Stimulated activated CD8-positive, alpha-beta memory T cell treated with anti-CD3 and anti-CD28 coated beads, Interleukin-7, amount 100 ng/mL, for 4 hours (primary cell): ENCODE measurements at regions not wholly inside any gene's neighbourhood (a gene's known extent, or its start where the extent isn't known, plus 50 kb on each side); places are given as distances from the start of the nearest gene placed in this dataset.
A peak's percentile ranks its signal among the peaks of the same experiment; 100 is the strongest.
"Not testable (repeated sequence)": the region's sequence is repeated elsewhere in the genome, so short reads cannot be mapped to it uniquely, and the experiment has no call there.

ENCODE experiments used
- DNase-seq, 2 donors: peaks; one replicate each; pipeline ENCODE4 v3.0.0-alpha.2; 2020; ENCODE audit warnings: low read depth in 2 of 2

DNA sequence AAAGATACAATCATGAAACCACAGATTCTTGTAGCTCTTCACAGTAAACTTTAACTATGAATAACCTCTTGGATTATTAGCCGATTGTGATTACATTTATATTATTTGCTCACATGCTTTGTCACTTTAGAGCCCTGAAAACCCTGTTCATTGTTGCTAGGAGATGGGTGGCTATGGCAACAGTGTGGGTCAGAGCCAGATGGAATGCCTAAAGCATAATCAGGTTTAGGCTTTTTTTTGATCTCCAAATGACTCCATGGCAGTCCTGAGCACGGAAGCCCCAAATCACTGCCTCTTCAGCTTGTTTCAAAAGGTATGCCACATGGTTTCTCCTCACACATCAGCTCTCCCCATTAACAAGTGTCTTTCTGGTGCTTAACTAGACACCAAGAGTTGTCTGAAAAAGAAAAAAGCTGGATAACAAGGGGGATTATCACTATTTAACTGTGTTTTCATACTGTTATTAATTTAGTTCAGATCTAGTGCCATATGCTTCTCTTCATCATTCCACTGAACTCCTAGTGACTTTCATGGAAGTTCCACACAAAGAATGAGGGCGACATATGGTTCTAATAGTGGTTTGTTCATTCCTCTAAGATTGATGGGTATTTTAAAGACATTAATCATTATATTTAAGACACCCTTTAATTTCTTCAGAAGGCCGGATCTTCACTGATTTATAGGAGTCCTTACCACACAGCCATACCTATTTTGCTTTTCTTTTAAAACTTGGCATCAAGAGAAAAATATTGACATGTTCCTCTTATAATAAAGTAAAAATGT lies 88.8 kb upstream of the PAM start:
- no peak for DNase-seq

DNA sequence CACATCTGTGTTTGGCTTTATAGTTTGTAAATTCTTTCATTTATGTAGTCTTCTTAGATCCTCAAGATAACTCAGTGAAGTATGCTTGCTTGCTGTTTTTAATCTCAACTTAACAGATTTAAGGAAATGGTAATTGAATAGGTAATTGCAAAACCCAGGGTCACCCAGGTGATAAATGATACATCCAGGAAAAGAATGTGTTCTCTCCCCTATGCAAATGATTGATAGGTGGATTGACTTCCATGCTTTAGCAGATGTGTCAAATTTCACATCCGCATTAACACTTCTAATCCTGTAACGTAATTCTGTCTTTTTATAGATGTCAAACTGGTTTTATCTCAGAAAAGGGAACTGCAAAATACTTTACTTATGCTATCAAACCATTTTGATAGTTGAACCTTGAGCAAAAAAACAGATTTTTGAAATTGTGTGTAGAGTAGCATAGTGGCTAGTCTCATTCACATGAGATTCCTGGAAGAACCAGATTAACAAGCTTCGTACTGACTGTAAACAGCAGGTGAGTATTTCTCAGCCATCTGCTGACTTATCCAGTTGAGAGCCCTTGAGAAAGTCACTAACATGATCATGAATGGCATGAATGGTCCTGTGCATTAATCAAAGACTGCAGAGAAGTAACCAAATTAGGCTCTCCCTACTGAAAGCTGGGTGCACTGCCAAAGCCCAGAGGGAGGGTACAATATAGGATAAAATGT lies 86.7 kb upstream of the PAM start:
- DNase-seq: no peak

DNA sequence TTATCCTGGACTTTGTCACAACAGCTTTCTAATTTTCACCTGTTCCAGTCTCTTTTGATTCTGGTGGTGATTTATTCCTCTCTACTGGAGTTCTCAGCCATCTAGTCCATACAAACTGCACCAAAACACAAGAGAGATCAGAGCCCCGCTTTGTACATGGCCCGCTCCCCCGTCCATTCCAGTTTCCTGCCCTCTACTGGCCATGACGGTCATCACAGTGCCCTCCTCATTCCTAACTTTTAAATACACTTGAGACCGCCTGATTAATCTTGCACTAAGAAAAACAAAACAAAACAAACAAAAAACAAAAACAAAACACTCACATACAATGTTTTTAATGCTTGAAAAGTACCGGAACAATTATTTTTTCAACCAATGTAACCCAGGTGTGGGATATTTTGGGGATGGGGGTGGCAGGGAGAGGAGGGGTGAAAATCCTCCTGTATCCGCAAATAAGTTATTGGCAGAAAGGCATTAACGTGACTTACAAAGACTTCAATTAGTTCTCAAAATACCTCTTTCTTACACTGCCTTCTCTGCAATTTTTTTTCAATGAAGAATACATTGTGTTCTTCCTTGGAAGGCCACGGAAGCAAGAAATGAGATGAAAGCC lies 84.8 kb upstream of the PAM start:
- DNase-seq: no peak

DNA sequence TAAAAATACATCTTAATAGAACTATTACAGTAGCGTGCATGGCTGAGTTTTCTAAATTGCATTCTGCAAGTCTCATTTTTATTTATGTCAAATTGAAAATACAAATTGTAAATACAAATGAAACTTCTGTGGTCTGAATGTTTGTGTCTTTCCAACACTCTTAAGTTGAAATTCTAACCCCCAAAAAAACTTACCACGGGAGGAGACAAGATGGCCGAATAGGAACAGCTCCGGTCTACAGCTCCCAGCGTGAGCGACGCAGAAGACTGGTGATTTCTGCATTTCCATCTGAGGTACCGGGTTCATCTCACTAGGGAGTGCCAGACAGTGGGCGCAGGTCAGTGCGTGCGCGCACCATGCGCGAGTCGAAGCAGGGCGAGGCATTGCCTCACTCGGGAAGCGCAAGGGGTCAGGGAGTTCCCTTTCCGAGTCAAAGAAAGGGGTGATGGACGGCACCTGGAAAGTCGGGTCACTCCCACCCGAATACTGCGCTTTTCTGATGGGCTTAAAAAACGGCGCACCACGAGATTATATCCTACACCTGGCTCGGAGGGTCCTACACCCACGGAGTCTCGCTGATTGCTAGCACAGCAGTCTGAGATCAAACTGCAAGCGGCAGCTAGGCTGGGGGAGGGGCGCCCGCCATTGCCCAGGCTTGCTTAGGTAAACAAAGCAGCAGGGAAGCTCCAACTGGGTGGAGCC lies 83.9 kb upstream of the PAM start:
- not testable (repeated sequence) for DNase-seq

DNA sequence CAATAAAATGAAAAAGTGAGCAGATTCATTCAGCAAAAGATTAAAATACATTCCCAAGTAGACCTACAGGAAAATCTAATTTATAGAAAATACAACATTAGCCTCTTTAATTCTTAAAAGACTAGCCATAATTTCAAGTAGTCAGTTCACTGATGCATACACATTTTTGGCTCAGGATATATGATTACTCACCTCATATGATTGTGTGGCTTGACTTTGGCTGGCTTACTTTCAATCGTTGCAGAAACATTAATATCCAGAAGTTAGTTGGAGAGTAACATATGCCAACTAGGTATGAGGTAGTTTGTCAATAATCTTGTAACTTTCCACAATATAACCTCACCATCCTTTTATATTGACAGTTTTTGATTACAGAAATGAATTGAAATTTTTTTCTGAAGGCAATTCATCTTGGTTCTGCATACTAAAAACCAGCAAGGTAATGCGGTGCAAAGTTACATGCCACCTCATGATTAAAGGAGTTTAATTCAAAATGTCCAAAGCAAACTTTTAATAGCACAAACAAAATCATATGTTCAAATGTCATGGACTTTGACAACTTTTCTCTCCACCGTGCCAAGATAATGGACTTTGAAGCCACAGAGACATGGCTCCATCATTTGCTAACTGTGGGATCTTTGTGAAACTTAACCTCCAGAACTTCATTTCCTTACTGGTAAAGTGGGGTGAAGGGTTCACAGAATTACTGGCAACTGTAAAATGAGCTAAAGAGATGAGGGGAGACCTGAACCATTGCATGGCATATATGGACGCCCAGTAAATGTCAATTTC lies 76.6 kb upstream of the PAM start:
- DNase-seq: no peak

DNA sequence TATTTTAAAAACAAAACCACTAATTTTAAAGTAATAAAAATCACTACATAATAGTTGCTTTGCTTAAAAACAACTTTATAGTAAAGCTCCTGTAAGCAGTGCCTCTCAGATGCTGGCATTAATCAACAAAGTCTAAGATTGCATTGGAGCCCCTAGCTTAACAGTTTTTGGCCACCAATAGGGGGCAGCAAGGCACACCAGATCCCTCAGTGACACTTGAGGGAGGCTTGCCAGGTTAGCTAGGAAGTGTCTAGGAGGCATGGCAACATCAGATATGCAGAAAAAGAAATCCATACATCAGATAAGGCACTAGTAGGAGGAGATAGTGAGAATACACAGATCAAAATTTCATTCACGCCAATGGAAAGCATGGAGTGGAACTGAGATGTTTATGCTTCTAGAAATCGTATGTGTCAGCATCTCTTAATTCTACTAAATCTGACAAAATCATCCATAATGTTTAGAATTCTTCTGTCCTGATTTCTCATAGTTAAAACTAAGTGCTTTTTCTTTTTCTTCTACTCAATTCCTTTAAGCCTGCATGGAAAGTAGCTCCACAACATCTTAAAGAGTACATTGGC lies 73.6 kb upstream of the PAM start:
- DNase-seq: peak; percentile 4 to 36

DNA sequence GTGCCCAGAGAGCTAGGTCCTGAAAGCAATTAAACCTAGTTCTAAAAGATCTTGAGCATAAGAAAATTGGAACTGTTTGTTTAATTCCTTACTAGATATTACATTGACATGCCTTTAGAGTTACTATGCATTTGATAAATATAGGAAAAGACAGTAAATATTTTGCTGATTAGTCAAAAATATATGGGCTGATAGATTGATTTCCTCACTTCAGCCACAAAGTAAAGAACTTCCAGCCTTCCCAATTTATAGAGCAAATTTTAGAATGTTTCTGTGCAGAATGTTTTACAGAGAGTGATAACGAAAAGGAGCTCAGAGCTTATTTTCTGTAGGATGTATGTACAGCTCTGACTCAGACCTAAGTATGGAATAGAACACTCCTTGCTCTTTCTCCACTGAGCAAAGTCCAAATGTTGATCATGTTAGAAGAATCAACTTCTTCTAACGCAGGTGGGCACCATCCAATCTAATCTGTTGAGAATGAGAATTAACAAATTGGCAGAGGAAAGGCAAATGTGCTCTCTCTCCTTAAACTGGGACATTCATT lies 72.9 kb upstream of the PAM start:
- DNase-seq: no peak

DNA sequence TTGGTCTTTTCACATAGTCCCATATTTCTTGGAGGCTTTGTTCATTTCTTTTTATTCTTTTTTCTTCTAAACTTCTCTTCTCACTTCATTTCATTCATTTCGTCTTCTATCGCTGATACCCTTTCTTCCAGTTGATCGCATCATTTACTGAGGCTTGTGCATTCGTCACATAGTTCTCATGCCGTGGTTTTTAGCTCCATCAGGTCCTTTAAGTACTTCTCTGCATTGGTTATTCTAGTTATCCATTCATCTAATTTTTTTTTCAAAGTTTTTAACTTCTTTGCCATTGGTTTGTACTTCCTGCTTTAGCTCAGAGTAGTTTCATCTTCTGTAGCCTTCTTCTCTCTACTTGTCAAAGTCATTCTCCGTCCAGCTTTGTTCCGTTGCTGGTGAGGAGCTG lies 67.0 kb upstream of the PAM start:
- DNase-seq: not testable (repeated sequence)

DNA sequence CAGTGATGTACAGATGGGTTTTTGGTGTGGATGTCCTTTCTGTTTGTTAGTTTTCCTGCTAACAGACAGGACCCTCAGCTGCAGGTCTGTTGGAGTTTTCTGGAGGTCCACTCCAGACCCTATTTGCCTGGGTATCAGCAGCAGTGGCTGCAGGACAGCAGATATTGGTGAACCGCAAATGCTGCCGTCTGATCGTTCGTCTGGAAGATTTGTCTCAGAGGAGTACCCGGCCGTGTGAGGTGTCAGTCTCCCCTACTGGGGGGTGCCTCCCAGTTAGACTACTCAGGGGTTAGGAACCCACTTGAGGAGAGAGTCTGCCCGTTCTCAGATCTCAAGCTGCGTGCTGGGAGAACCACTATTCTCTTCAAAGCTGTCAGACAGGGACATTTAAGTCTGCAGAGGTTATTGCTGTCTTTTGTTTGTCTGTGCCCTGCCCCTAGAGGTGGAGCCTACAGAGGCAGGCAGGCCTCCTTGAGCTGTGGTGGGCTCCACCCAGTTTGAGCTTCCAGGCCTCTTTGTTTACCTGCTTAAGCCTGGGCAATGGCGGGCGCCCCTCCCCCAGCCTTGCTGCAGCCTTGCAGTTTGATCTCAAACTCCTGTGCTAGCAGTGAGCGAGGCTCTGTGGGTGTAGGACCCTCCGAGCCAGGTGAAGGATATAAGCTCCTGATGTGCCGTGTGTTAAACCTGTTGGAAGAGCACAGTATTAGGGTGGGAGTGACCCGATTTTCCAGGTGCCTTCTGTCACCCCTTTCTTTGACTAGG lies 66.3 kb upstream of the PAM start:
- not testable (repeated sequence) for DNase-seq

DNA sequence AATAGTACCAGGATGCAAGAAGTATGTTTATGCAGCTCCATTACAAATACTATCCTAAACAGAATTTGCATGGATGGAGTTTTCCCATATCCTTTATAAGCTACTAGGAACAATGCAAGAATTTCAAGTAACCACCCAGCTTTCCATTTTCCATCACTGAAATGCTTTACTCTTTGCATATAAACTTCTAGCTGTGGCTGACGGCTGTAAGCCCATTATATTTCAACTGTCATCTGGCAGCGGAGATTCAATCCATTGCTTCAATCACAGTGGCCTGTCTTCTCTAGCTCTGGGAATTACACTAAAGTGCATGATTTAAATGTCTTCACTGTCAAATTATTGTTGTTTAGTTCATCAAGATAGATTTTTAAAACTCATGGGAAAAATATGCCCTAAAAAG lies 64.2 kb upstream of the PAM start:
- DNase-seq: no peak

DNA sequence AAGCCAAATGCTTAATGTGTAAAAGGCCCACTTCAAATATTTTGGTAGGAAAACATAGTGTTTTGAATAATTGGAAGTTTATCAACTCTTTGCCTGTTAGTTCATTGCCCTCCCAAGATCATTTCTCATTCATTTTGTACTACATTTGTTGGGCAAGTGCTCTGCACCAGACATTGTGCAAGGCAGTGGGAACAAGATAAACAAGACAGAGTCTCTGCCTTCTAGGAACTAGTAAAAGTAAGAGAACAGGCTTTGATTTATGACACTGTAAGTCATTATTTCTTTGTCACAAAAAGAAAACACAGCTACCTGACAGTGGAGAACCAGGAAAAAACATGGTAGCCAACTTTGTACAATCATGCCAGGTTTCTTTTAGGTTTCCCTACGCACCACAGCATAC lies 63.7 kb upstream of the PAM start:
- DNase-seq: no peak

DNA sequence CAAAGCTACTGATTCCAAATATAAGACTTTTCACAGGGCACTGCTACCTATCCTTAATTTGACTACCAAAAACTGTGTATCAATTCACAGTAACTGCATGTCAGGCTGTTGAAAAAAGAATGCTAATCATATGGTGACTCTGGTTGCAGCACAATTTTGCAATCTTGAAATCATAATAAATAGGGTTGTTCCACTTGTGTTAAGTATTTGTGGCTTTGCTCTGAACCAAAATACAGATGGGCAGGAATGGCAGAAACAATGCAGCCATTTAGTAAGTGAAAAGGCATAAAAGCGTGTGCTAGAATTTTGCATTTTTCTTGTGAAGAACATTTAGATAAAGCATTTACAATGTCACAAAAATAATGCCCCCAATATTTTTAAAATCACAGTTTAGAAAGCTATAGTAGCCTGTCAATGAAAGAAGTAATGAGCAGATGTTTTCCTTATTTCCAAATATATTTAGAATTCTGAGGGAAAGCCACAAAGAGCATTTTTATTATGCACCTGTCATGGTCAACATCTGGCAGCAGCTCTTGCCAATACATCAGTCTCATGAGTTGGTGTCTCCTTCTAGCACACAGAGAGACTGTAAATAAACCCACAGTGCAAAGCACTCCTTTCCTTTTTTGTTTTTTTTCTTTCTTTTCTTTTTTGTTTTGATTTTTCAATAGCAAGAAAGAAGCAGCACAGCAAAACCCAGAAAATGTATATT lies 54.8 kb upstream of the PAM start:
- no peak for DNase-seq

DNA sequence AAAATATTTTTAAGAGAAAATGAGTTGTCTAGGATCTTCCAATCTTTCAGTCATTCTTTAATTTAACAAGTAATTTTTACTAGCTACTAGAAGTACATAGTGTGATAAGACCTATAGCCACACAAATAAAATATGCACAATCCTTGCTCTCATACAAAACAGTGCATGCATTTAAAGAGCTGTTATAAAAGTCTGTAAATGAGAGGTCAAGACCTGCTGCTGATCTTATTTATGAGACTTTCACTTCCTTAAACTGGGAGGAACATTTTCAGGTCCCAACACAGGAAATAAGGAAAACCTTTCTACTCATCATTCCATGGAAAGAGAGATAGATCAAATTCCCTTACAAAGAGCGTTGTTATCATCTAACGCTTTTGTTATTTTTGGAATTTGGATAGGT lies 54.2 kb upstream of the PAM start:
- DNase-seq: no peak

DNA sequence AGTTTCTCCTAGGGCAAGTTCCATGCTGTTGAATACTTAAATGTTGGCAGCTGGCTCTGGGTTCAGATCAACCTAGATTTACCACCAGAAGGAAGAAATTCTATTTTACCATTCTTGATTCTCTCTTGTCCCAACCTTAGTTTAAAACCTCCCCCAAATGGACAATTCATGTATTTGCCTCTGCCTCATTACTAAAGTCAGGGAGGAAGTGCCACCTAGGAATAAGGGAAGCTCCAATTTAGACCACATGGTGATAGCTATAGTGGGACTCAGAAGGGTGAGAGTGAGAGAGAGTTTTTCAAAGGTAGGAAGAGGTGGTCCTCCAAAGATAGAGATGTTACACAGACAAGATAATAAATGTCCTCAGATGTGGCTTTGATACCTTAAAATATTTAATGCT lies 53.4 kb upstream of the PAM start:
- DNase-seq: no peak
